ENCODE measurements at regions not wholly inside any gene's neighbourhood (a gene's known extent, or its start where the extent isn't known, plus 50 kb on each side); places are given as distances from the start of the nearest gene placed in this dataset.
"Not testable (repeated sequence)": the region's sequence is repeated elsewhere in the genome, so short reads cannot be mapped to it uniquely, and the experiment has no call there.

GRCh38 chr4:81736324-81736723 is 264.6 kb upstream of the RASGEF1B start:
- no peaks in the 10 kb centered on the region for H3K9me3 Mint-ChIP-seq
- ATAC-seq (replicated peaks), result no peak

GRCh38 chr4:81732980-81733379 is 261.3 kb upstream of the RASGEF1B start:
- no peaks in the 10 kb centered on the region for H3K9me3 Mint-ChIP-seq
- no peak overlapping the region for H3K4me3 Mint-ChIP-seq
- H3K4me1 Mint-ChIP-seq, result no peaks in the 10 kb centered on the region
- H3K27me3 Mint-ChIP-seq, result peaks cover 2% of the 10 kb centered on the region
- ATAC-seq (replicated peaks), result no peak
- H3K36me3 Mint-ChIP-seq (ENCODE audit: low read depth), result no peaks in the 10 kb centered on the region
- no peak overlapping the region for H3K27ac Mint-ChIP-seq

More at GRCh38 chr4:81736324-81736723, 264.6 kb upstream of the RASGEF1B start:
- H3K4me3 Mint-ChIP-seq, result no peak overlapping the region
- no peak overlapping the region for H3K27ac Mint-ChIP-seq
- H3K27me3 Mint-ChIP-seq, result peaks cover 3% of the 10 kb centered on the region
- H3K4me1 Mint-ChIP-seq, result no peaks in the 10 kb centered on the region
- H3K36me3 Mint-ChIP-seq (ENCODE audit: low read depth), result no peaks in the 10 kb centered on the region

- Mint-ChIP-seq H3K27ac (peak overlapping the region; percentile 37), H3K9me3 (peaks cover 3% of the 10 kb centered on the region), H3K27me3 (peaks cover 11% of the 10 kb centered on the region), H3K4me3 (no peak overlapping the region), H3K4me1 (peaks cover 6% of the 10 kb centered on the region), H3K36me3 (ENCODE audit: low read depth) (no peaks in the 10 kb centered on the region)
- ATAC-seq (replicated peaks), result peak; percentile 100
Measured at GRCh38 chr4:81724925-81725329, 253.2 kb upstream of the RASGEF1B start.

GRCh38 chr4:81723927-81724587 is 252.3 kb upstream of the RASGEF1B start:
- no peak overlapping the region for H3K27ac Mint-ChIP-seq
- no peaks in the 10 kb centered on the region for H3K36me3 Mint-ChIP-seq (ENCODE audit: low read depth)
- ATAC-seq (replicated peaks), result no peak
- H3K27me3 Mint-ChIP-seq, result peaks cover 15% of the 10 kb centered on the region
- H3K4me1 Mint-ChIP-seq, result peaks cover 6% of the 10 kb centered on the region
- H3K4me3 Mint-ChIP-seq, result no peak overlapping the region
- H3K9me3 Mint-ChIP-seq, result peaks cover 3% of the 10 kb centered on the region

GRCh38 chr4:81723019-81723884 is 251.5 kb upstream of the RASGEF1B start:
- H3K27ac Mint-ChIP-seq, result no peak overlapping the region
- H3K4me1 Mint-ChIP-seq, result peaks cover 6% of the 10 kb centered on the region
- H3K36me3 Mint-ChIP-seq (ENCODE audit: low read depth), result no peaks in the 10 kb centered on the region
- H3K9me3 Mint-ChIP-seq, result peaks cover 3% of the 10 kb centered on the region
- ATAC-seq (replicated peaks), result no peak
- H3K4me3 Mint-ChIP-seq, result no peak overlapping the region
- H3K27me3 Mint-ChIP-seq, result peaks cover 15% of the 10 kb centered on the region

GRCh38 chr4:81722290-81722851 is 250.7 kb upstream of the RASGEF1B start:
- H3K36me3 Mint-ChIP-seq (ENCODE audit: low read depth), result no peaks in the 10 kb centered on the region
- H3K27ac Mint-ChIP-seq, result no peak overlapping the region
- no peak overlapping the region for H3K4me3 Mint-ChIP-seq
- H3K4me1 Mint-ChIP-seq, result peaks cover 6% of the 10 kb centered on the region
- ATAC-seq (replicated peaks), result no peak
- peaks cover 12% of the 10 kb centered on the region for H3K27me3 Mint-ChIP-seq
- H3K9me3 Mint-ChIP-seq, result no peaks in the 10 kb centered on the region

- no peaks in the 10 kb centered on the region for H3K9me3 Mint-ChIP-seq
- H3K4me3 Mint-ChIP-seq, result no peak overlapping the region
- no peaks in the 10 kb centered on the region for H3K36me3 Mint-ChIP-seq (ENCODE audit: low read depth)
- no peak for ATAC-seq (replicated peaks)
- H3K4me1 Mint-ChIP-seq, result no peaks in the 10 kb centered on the region
- peaks cover 19% of the 10 kb centered on the region for H3K27me3 Mint-ChIP-seq
- H3K27ac Mint-ChIP-seq, result no peak overlapping the region
Measured at GRCh38 chr4:81715757-81716156, 244.1 kb upstream of the RASGEF1B start.

- H3K4me1 Mint-ChIP-seq; H3K27ac Mint-ChIP-seq; ATAC-seq (replicated peaks); H3K4me3 Mint-ChIP-seq; H3K36me3 Mint-ChIP-seq (ENCODE audit: low read depth); H3K9me3 Mint-ChIP-seq: not testable (repeated sequence)
- peaks cover 19% of the 10 kb centered on the region for H3K27me3 Mint-ChIP-seq
Measured at GRCh38 chr4:81715357-81715756, 243.7 kb upstream of the RASGEF1B start.

- Mint-ChIP-seq H3K36me3 (ENCODE audit: low read depth) (no peaks in the 10 kb centered on the region), H3K9me3 (no peaks in the 10 kb centered on the region), H3K4me3 (no peak overlapping the region), H3K27ac (no peak overlapping the region), H3K27me3 (peaks cover 16% of the 10 kb centered on the region), H3K4me1 (no peaks in the 10 kb centered on the region)
- ATAC-seq (replicated peaks), result no peak
Measured at GRCh38 chr4:81714291-81714690, 242.6 kb upstream of the RASGEF1B start.

GRCh38 chr4:81712714-81713113 is 241.0 kb upstream of the RASGEF1B start:
- H3K4me3 Mint-ChIP-seq, result no peak overlapping the region
- no peak overlapping the region for H3K27ac Mint-ChIP-seq
- no peak for ATAC-seq (replicated peaks)
- no peaks in the 10 kb centered on the region for H3K9me3 Mint-ChIP-seq
- no peaks in the 10 kb centered on the region for H3K36me3 Mint-ChIP-seq (ENCODE audit: low read depth)
- no peaks in the 10 kb centered on the region for H3K4me1 Mint-ChIP-seq
- H3K27me3 Mint-ChIP-seq, result peaks cover 15% of the 10 kb centered on the region

- H3K27ac Mint-ChIP-seq, result no peak overlapping the region
Measured at GRCh38 chr4:81704461-81704860, 232.8 kb upstream of the RASGEF1B start.

GRCh38 chr4:81700189-81700588 is 228.5 kb upstream of the RASGEF1B start:
- peaks cover 8% of the 10 kb centered on the region for H3K27me3 Mint-ChIP-seq
- ATAC-seq (replicated peaks), result no peak
- H3K4me3 Mint-ChIP-seq, result no peak overlapping the region
- no peaks in the 10 kb centered on the region for H3K36me3 Mint-ChIP-seq (ENCODE audit: low read depth)
- no peaks in the 10 kb centered on the region for H3K9me3 Mint-ChIP-seq
- no peaks in the 10 kb centered on the region for H3K4me1 Mint-ChIP-seq
- H3K27ac Mint-ChIP-seq, result no peak overlapping the region

More at GRCh38 chr4:81704461-81704860, 232.8 kb upstream of the RASGEF1B start:
- H3K36me3 Mint-ChIP-seq (ENCODE audit: low read depth), result no peaks in the 10 kb centered on the region
- no peaks in the 10 kb centered on the region for H3K4me1 Mint-ChIP-seq
- peaks cover 3% of the 10 kb centered on the region for H3K27me3 Mint-ChIP-seq
- no peak for ATAC-seq (replicated peaks)
- no peaks in the 10 kb centered on the region for H3K9me3 Mint-ChIP-seq
- no peak overlapping the region for H3K4me3 Mint-ChIP-seq

- Mint-ChIP-seq H3K9me3 (no peaks in the 10 kb centered on the region), H3K27me3 (peaks cover 7% of the 10 kb centered on the region), H3K27ac (no peak overlapping the region), H3K36me3 (ENCODE audit: low read depth) (no peaks in the 10 kb centered on the region), H3K4me1 (no peaks in the 10 kb centered on the region), H3K4me3 (no peak overlapping the region)
- ATAC-seq (replicated peaks), result no peak
Measured at GRCh38 chr4:81698538-81699296, 227.0 kb upstream of the RASGEF1B start.

GRCh38 chr4:81694176-81694913 is 222.6 kb upstream of the RASGEF1B start:
- Mint-ChIP-seq H3K4me1 (no peaks in the 10 kb centered on the region), H3K9me3 (no peaks in the 10 kb centered on the region), H3K36me3 (ENCODE audit: low read depth) (no peaks in the 10 kb centered on the region), H3K27me3 (peaks cover 14% of the 10 kb centered on the region), H3K4me3 (no peak overlapping the region), H3K27ac (no peak overlapping the region)
- ATAC-seq (replicated peaks), result no peak

Measured in activated T-helper 17 cell treated with anti-CD3 and anti-CD28 coated beads, Interleukin-2, amount 50 U/mL, for 72 hours (primary cell).